Sigmoid colon (tissue), 6 donors: ENCODE measurements at regions not wholly inside any gene's neighbourhood (a gene's known extent, or its start where the extent isn't known, plus 50 kb on each side); places are given as distances from the start of the nearest gene placed in this dataset.

Experiments used
- DNase-seq: peaks from one replicate; pipeline ENCODE4 v3.0.0-alpha.2; 2019
- H3K27ac ChIP-seq, 4 donors: fragments of 200-600 bp; sonication (generic); one replicate each; pipeline ENCODE4 v1.5.1; 2016 to 2019; ENCODE audit warnings: mild to moderate bottlenecking in 1 of 4
- H3K27me3 ChIP-seq, 3 donors: fragments of 200-600 bp; sonication (generic); one replicate each; pipeline ENCODE4 v1.5.1; 2019; ENCODE audit warnings: mild to moderate bottlenecking in 1 of 3
- H3K36me3 ChIP-seq, 4 donors: fragments of 200-600 bp; sonication (generic); one replicate each; pipeline ENCODE4 v1.5.1; 2016 to 2019
- H3K4me1 ChIP-seq, 4 donors: fragments of 200-600 bp; sonication (generic); one replicate each; pipeline ENCODE4 v1.5.1; 2017 to 2019
- H3K4me3 ChIP-seq, 4 donors: fragments of 200-600 bp; sonication (generic); one replicate each; pipeline ENCODE4 v1.5.1; 2017 to 2019; ENCODE audit warnings: mild to moderate bottlenecking in 2 of 4, moderate library complexity in 1 of 4
- H3K9me3 ChIP-seq, 4 donors: fragments of 200-600 bp in 3 of 4; sonication (generic) in 3 of 4; one replicate each; pipeline versions ENCODE4 v1.5.1 to v1.6.1; 2013 to 2019
- EP300 ChIP-seq, 4 donors: sonication (generic); formaldehyde crosslinking; IDR thresholded peaks; one replicate each; pipeline ENCODE4 v1.6.1; 2017; ENCODE audit warnings: antibody characterized with exemption in 4 of 4
- POLR2A ChIP-seq, 2 donors: fragments of 450-650 bp; IDR thresholded peaks; one replicate each; pipeline ENCODE4 v1.6.1; 2016; ENCODE audit warnings: antibody characterized with exemption in 2 of 2, mild to moderate bottlenecking in 2 of 2, moderate library complexity in 2 of 2
- POLR2AphosphoS5 ChIP-seq, 4 donors: sonication (generic); formaldehyde crosslinking; IDR thresholded peaks; one replicate each; pipeline ENCODE4 v1.6.1; 2017; ENCODE audit warnings: antibody characterized with exemption in 4 of 4
- WGBS, 2 donors: extraction: QIAGEN DNeasy Blood & Tissue Kit; methylation state at CpG; one replicate each; pipeline ENCODE4 v1.1.7; 2013; 5-methylcytosine and 5-hydroxymethylcytosine counted together
- intact Hi-C: fragments of 100-400 bp; cut with DNase I; formaldehyde crosslinking; loops from one replicate; pipeline ENCODE4 v1.15.1; 2023
- TF ChIP-seq, protein P1 (sequence below), 4 experiments: fragments of 450-650 bp in 3 of 4; fragments of 200-600 bp in 1 of 4; IDR thresholded peaks; one replicate each; pipeline ENCODE4 v1.5.1; 2016 to 2019; ENCODE audit warnings: antibody characterized with exemption in 4 of 4, mild to moderate bottlenecking in 3 of 4, moderate library complexity in 2 of 4
- donor health status: healthy with polysubstance abuse.
- donor health status: healthy.

DNA sequence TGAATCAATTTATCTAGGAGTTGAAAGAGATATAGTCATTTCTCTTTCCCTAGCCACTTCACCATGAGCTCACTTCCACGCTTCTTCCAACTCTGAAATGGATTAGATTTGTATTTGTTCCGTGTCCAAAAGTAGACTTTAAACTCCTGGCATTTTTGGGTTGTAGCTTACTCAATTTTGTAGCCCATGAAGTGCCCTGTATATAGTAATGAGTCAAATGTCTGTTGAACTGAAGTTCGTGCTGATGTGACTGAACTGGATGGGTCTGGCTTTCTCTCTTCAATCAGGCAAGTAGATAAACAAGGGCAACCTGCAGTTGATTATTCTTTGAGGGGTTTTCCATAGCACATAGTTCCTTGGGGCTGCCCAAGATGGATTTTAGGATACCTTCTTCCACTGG is 450.6 kb downstream of the SH2D1A start:
- Histone ChIP-seq H3K4me3 (no peak overlapping the region), H3K36me3 (no peaks in the 10 kb centered on the region), H3K4me1 (no peaks in the 10 kb centered on the region), H3K9me3 (no peaks in the 10 kb centered on the region), H3K27ac (no peak overlapping the region), H3K27me3 (no peaks in the 10 kb centered on the region)
- WGBS, 2 donors, result 62 to 82% methylated on average over 3 of the region's 3 CpGs
- TF ChIP-seq POLR2AphosphoS5 (IDR thresholded peaks at IDR 0.05) (no peak), POLR2A (IDR thresholded peaks at IDR 0.05) (no peak), EP300 (IDR thresholded peaks at IDR 0.05) (no peak)
- TF ChIP-seq, protein P1, sequence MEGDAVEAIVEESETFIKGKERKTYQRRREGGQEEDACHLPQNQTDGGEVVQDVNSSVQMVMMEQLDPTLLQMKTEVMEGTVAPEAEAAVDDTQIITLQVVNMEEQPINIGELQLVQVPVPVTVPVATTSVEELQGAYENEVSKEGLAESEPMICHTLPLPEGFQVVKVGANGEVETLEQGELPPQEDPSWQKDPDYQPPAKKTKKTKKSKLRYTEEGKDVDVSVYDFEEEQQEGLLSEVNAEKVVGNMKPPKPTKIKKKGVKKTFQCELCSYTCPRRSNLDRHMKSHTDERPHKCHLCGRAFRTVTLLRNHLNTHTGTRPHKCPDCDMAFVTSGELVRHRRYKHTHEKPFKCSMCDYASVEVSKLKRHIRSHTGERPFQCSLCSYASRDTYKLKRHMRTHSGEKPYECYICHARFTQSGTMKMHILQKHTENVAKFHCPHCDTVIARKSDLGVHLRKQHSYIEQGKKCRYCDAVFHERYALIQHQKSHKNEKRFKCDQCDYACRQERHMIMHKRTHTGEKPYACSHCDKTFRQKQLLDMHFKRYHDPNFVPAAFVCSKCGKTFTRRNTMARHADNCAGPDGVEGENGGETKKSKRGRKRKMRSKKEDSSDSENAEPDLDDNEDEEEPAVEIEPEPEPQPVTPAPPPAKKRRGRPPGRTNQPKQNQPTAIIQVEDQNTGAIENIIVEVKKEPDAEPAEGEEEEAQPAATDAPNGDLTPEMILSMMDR (IDR thresholded peaks at IDR 0.05), result no peak
- intact Hi-C loops, result no loop called here
- DNase-seq, result no peak

- Histone ChIP-seq H3K36me3 (no peaks in the 10 kb centered on the region), H3K4me1 (no peaks in the 10 kb centered on the region), H3K9me3 (no peaks in the 10 kb centered on the region), H3K27ac (no peak overlapping the region), H3K27me3 (no peaks in the 10 kb centered on the region), H3K4me3 (no peak overlapping the region)
- TF ChIP-seq POLR2AphosphoS5 (IDR thresholded peaks at IDR 0.05) (no peak), POLR2A (IDR thresholded peaks at IDR 0.05) (no peak), EP300 (IDR thresholded peaks at IDR 0.05) (no peak)
- TF ChIP-seq, protein P1 (IDR thresholded peaks at IDR 0.05), result no peak
- 74 to 85% methylated on average over 2 of the region's 2 CpGs for WGBS, 2 donors
- no peak for DNase-seq
- intact Hi-C loops, result no loop called here
Observed at GRCh38 chrX:124804962-124805361, 458.6 kb downstream of the SH2D1A start.

- intact Hi-C loops, result no loop called here
- no peak for DNase-seq
- Histone ChIP-seq H3K36me3 (no peaks in the 10 kb centered on the region), H3K4me1 (no peaks in the 10 kb centered on the region), H3K9me3 (no peaks in the 10 kb centered on the region), H3K27me3 (no peaks in the 10 kb centered on the region), H3K27ac (no peak overlapping the region), H3K4me3 (no peak overlapping the region)
- 91 to 93% methylated on average over 4 of the region's 4 CpGs for WGBS, 2 donors
- no peak for TF ChIP-seq EP300 (IDR thresholded peaks at IDR 0.05)
- TF ChIP-seq, protein P1 (IDR thresholded peaks at IDR 0.05), result no peak
- no peak for TF ChIP-seq POLR2AphosphoS5 (IDR thresholded peaks at IDR 0.05)
Observed at GRCh38 chrX:124805486-124805885, 459.1 kb downstream of the SH2D1A start.

DNA sequence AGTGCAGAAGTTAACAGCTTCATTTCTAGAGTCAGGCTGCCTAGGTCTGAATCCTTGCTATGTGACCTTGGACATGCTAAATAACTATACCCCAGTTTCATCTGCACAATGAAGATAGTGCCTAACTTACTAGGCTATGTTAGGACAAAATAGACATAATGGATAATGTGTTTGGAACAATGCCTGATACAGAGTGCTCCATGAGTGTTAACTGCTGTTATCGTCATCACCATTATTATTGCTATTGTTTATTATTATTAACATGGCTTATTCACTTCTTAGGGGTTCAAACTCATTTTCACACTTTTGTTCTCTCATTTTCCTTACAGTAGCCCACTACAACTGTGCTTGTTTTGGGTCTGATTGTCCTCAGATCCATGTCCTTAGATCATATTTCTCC is 467.7 kb downstream of the SH2D1A start:
- no peak overlapping the region for H3K27ac ChIP-seq
- no peaks in the 10 kb centered on the region for H3K4me1 ChIP-seq
- no peak overlapping the region for H3K4me3 ChIP-seq
- H3K36me3 ChIP-seq, result no peaks in the 10 kb centered on the region
- no peak for DNase-seq
- intact Hi-C loops, result no loop called here
- 85 to 93% methylated on average over 1 of the region's 1 CpG for WGBS, 2 donors
- H3K27me3 ChIP-seq, result no peaks in the 10 kb centered on the region
- TF ChIP-seq, protein P1 (IDR thresholded peaks at IDR 0.05), result no peak
- H3K9me3 ChIP-seq, result no peaks in the 10 kb centered on the region

DNA sequence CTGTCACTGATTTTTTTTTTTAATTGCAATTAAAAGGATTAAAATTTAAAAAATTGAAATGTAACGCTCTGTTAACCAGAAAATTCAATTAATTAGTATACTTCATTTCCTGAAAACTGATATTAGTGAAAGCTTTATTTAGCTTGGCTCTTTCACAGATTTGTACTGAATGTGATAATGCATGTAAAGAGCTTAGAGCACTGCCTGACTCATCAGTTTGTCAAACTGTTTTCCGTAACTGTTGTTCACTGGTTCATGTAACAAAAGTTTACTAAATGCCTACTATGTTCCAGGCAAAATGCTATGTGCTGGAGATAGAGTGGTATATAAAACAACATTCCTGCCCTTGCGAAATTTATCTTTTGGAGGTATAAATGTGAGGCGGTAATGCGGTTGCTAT is 471.7 kb downstream of the SH2D1A start:
- no peak for TF ChIP-seq POLR2AphosphoS5 (IDR thresholded peaks at IDR 0.05)

More for the DNA sequence above, 471.7 kb downstream of the SH2D1A start:
- Histone ChIP-seq H3K36me3 (no peaks in the 10 kb centered on the region), H3K9me3 (no peaks in the 10 kb centered on the region), H3K27me3 (no peaks in the 10 kb centered on the region), H3K4me1 (no peaks in the 10 kb centered on the region), H3K27ac (no peak overlapping the region), H3K4me3 (no peak overlapping the region)
- intact Hi-C loops, result no loop called here
- DNase-seq, result no peak
- 88 to 91% methylated on average over 5 of the region's 5 CpGs for WGBS, 2 donors
